ENCODE measurements at regions not wholly inside any gene's neighbourhood (a gene's known extent, or its start where the extent isn't known, plus 50 kb on each side); places are given as distances from the start of the nearest gene placed in this dataset.

DNA sequence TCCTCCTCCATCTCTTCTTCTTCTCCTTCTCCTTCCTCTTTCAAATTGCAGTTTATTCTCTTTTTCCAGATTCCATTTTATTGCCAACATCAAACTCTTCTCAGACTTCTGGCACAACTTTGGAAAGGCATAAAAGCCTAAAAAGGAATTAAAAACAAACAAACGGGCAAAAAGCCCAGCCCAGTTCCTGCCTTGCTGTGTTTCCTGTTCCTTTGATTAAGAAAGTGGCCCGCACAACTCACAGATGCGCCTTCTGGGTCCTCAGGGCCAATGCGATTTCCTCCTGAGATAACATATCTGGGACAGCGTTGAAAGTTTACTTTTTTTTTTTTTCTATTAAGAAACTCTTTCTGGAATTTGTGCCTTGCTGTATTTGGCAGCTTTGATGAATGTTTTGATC, 158.7 kb upstream of the UBE3A start:
- H3K27me3 ChIP-seq (ENCODE audit: control insufficient read depth, insufficient read depth, low read length): no peaks in the 10 kb centered on the region
- no peaks in the 10 kb centered on the region for H4K20me1 ChIP-seq (ENCODE audit: insufficient read depth, low read length)
- H3K4me3 ChIP-seq (ENCODE audit: insufficient read depth, low read depth, low read length): no peak overlapping the region
- no peaks in the 10 kb centered on the region for H3K79me1 ChIP-seq (ENCODE audit: low read depth in 1 of 2, low read length in 2 of 2)
- 0% methylated on average over 1 of the region's 5 CpGs; no CpG with 5 or more reads in 1 of the 2 experiments for WGBS, 2 experiments (ENCODE audit: extremely low coverage in 2 of 2, insufficient read length in 1 of 2)
- no peak overlapping the region for H2AK9ac ChIP-seq (replicated peaks; ENCODE audit: low read depth, low read length, poor library complexity)
- H3K9ac ChIP-seq (ENCODE audit: low read depth, low read length): no peak overlapping the region
- no peak overlapping the region for H3K14ac ChIP-seq (replicated peaks; ENCODE audit: low read depth, low read length)
- no TSS peak for BruUV-seq (replicated peaks)
- H2BK20ac ChIP-seq (ENCODE audit: low read depth, low read length): no peak overlapping the region
- intact Hi-C loops (cut with micrococcal nuclease): no loop called here
- H3K4me2 ChIP-seq (ENCODE audit: low read depth, low read length): no peak overlapping the region
- H4K91ac ChIP-seq (ENCODE audit: insufficient read depth, low read depth, low read length): no peak overlapping the region
- H3K18ac ChIP-seq (ENCODE audit: low read depth, low read length): no peak overlapping the region
- no peak overlapping the region for H3K56ac ChIP-seq (ENCODE audit: extremely low read depth, insufficient read depth, low read length)
- H2AK5ac ChIP-seq (ENCODE audit: low read depth, low read length): no peak overlapping the region
- ATAC-seq (ENCODE audit: low read depth): no peak
- no peaks in the 10 kb centered on the region for H3K9me1 ChIP-seq (ENCODE audit: insufficient read depth, low read length)
- no peak overlapping the region for H3K27ac ChIP-seq (ENCODE audit: insufficient read depth, low read length)
- no peaks in the 10 kb centered on the region for H3K9me3 ChIP-seq (ENCODE audit: control insufficient read depth, insufficient read depth, low read length)
- CTCF ChIA-PET: no interaction called here
- H2BK5ac ChIP-seq (ENCODE audit: low read depth, low read length, poor library complexity, severe bottlenecking): no peak overlapping the region
- in situ Hi-C loops (cut with MboI; ENCODE audit: low sequenced_read_pairs): no loop called here
- H3K23ac ChIP-seq (ENCODE audit: low read depth, low read length): no peak overlapping the region
- no peak overlapping the region for H2BK15ac ChIP-seq (ENCODE audit: low read depth, low read length)
- no peaks in the 10 kb centered on the region for H3K36me3 ChIP-seq (ENCODE audit: control insufficient read depth, insufficient read depth, low read length)
- POLR2A ChIA-PET (ENCODE audit: unreplicated experiment): no interaction called here
- H2AFZ ChIP-seq (replicated peaks; ENCODE audit: low read length, poor library complexity): no peak overlapping the region
- DNase-seq: no peak
- no peak overlapping the region for H3K4ac ChIP-seq (ENCODE audit: low read depth, low read length)
- no peak overlapping the region for H2BK120ac ChIP-seq (ENCODE audit: low read depth, low read length)
- H4K5ac ChIP-seq (ENCODE audit: low read depth, low read length): no peak overlapping the region
- dilution Hi-C loops (cut with HindIII; ENCODE audit: low sequenced_read_pairs, unreplicated experiment): no loop called here
- no peaks in the 10 kb centered on the region for H3K4me1 ChIP-seq (ENCODE audit: control insufficient read depth, insufficient read depth, low read length)
- H4K8ac ChIP-seq (ENCODE audit: low read depth in 2 of 2, low read length in 2 of 2): no peak overlapping the region
- TF ChIP-seq POLR2A (IDR thresholded peaks at IDR 0.05; ENCODE audit: low read depth, low read length): no peak
- TF ChIP-seq, protein P1, sequence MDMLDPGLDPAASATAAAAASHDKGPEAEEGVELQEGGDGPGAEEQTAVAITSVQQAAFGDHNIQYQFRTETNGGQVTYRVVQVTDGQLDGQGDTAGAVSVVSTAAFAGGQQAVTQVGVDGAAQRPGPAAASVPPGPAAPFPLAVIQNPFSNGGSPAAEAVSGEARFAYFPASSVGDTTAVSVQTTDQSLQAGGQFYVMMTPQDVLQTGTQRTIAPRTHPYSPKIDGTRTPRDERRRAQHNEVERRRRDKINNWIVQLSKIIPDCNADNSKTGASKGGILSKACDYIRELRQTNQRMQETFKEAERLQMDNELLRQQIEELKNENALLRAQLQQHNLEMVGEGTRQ (IDR thresholded peaks at IDR 0.05; ENCODE audit: low read depth, low read length): no peak
- no peak for TF ChIP-seq MXI1 (IDR thresholded peaks at IDR 0.05; ENCODE audit: borderline replicate concordance, low read depth, low read length)
- TF ChIP-seq RAD21 (IDR thresholded peaks at IDR 0.05; ENCODE audit: low read length): no peak
- TF ChIP-seq NFE2L2 (IDR thresholded peaks at IDR 0.05; ENCODE audit: low read depth, low read length): no peak

All from IMR-90 (cell line).